Ovary (tissue), 7 donors: ENCODE measurements at regions not wholly inside any gene's neighbourhood (a gene's known extent, or its start where the extent isn't known, plus 50 kb on each side); places are given as distances from the start of the nearest gene placed in this dataset.

ENCODE experiments used
- DNase-seq, 5 donors: peaks; one replicate each; pipeline ENCODE4 v3.0.0-alpha.2; 2019 to 2020
- H3K27ac ChIP-seq, 2 donors: fragments of 200-600 bp; one replicate each; pipeline versions ENCODE4 v1.5.1 to v1.8.0; 2019 to 2022
- H3K27me3 ChIP-seq: fragments of 200-600 bp; one replicate; pipeline ENCODE4 v1.8.0; 2022
- H3K36me3 ChIP-seq: fragments of 200-600 bp; sonication (generic); one replicate; pipeline ENCODE4 v1.5.1; 2019
- H3K4me1 ChIP-seq: one replicate; pipeline ENCODE4 v1.8.1; 2013; ENCODE audit warnings: mild to moderate bottlenecking, moderate library complexity; ENCODE audit not compliant: insufficient read depth
- H3K4me3 ChIP-seq: fragments of 200-600 bp; sonication (generic); one replicate; pipeline ENCODE4 v1.5.1; 2017
- H3K9me3 ChIP-seq, 2 donors: fragments of 200-600 bp in 1 of 2; sonication (generic) in 1 of 2; one replicate each; pipeline versions ENCODE4 v1.5.1 to v1.8.1; 2013 to 2019; ENCODE audit warnings: mild to moderate bottlenecking in 1 of 2, moderate library complexity in 1 of 2
- EP300 ChIP-seq: sonication (generic); formaldehyde crosslinking; IDR thresholded peaks from one replicate; pipeline ENCODE4 v1.6.1; 2017; ENCODE audit warnings: antibody characterized with exemption
- POLR2A ChIP-seq: fragments of 450-650 bp; IDR thresholded peaks from one replicate; pipeline ENCODE4 v1.6.1; 2017; ENCODE audit warnings: antibody characterized with exemption, mild to moderate bottlenecking, moderate library complexity
- WGBS, 3 donors: extraction: QIAGEN DNeasy Blood & Tissue Kit in 1 of 3; methylation state at CpG; one replicate each; pipeline versions ENCODE4 v1.1.5 to v1.1.7; 2013 to 2017; 5-methylcytosine and 5-hydroxymethylcytosine counted together
- intact Hi-C, 4 donors: fragments of 100-400 bp; cut with DNase I; formaldehyde crosslinking; loops; one replicate each; pipeline versions ENCODE4 v1.11.0 to v1.15.1; 2022 to 2023
- TF ChIP-seq, protein P1 (sequence below), 3 donors: fragments of 450-650 bp in 2 of 3; fragments of 200-600 bp in 1 of 3; IDR thresholded peaks; one replicate each; pipeline versions ENCODE4 v1.5.1 to v1.8.0; 2016 to 2022; ENCODE audit warnings: antibody characterized with exemption in 3 of 3, mild to moderate bottlenecking in 1 of 3
- donor health status: DM: no; HTN: no; CAD: no; lungs with moderate emphysema.
- donor health status: DM: no; HTN: no; CAD: no.
- donor health status: Bipolar disorder and iron deficiency.
- donor health status: DM: no; HTN: no; CAD: no.
- donor health status: DM: yes; HTN: yes; CAD: no.

DNA sequence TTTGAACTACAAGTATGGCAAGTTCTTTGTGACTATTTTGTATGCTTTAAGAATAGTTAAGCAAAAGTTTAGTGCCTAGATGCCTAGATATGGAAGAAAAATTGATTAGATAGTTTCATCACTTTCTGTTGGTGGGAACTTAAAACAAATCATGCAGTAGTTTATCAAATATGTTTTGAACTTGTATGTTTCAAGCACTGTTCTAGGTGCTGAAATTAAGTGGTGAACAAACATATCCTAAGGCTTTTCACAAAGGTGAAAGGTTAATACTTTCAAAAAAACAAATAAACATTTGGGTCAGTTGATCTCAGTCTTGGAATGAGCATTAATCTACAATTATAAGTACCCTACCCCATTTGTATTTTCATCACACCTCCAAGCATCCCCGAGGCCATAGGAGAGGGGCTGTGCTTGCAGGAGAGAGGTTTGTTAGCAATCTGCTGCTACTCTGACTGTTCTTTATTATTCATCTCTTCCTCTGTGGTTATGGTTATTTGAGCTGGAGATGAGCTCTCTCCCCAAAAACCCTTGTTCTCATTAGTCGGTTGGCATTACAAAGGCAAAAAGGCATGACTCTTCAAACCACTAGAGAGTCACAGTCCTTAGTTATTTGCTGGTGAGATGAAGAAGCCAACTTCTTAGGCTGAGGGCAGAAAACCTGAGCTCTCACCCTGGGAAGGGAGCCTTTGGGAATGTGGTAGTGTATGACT is 103.9 kb upstream of the FHL2 start:
- TF ChIP-seq POLR2A, result no peak
- TF ChIP-seq EP300, result no peak
- TF ChIP-seq, protein P1, sequence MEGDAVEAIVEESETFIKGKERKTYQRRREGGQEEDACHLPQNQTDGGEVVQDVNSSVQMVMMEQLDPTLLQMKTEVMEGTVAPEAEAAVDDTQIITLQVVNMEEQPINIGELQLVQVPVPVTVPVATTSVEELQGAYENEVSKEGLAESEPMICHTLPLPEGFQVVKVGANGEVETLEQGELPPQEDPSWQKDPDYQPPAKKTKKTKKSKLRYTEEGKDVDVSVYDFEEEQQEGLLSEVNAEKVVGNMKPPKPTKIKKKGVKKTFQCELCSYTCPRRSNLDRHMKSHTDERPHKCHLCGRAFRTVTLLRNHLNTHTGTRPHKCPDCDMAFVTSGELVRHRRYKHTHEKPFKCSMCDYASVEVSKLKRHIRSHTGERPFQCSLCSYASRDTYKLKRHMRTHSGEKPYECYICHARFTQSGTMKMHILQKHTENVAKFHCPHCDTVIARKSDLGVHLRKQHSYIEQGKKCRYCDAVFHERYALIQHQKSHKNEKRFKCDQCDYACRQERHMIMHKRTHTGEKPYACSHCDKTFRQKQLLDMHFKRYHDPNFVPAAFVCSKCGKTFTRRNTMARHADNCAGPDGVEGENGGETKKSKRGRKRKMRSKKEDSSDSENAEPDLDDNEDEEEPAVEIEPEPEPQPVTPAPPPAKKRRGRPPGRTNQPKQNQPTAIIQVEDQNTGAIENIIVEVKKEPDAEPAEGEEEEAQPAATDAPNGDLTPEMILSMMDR (IDR thresholded peaks at IDR 0.05), result no peak
- H3K4me3 ChIP-seq, result no peak overlapping the region
- H3K27ac ChIP-seq, result no peak overlapping the region
- no peaks in the 10 kb centered on the region for H3K27me3 ChIP-seq
- H3K9me3 ChIP-seq, result no peaks in the 10 kb centered on the region
- peaks cover 6% of the 10 kb centered on the region for H3K4me1 ChIP-seq
- DNase-seq, result no peak
- 85 to 91% (median 86%) methylated on average over 2 of the region's 2 CpGs for WGBS, 3 donors
- H3K36me3 ChIP-seq, result no peaks in the 10 kb centered on the region
- intact Hi-C loops, result no loop called here

DNA sequence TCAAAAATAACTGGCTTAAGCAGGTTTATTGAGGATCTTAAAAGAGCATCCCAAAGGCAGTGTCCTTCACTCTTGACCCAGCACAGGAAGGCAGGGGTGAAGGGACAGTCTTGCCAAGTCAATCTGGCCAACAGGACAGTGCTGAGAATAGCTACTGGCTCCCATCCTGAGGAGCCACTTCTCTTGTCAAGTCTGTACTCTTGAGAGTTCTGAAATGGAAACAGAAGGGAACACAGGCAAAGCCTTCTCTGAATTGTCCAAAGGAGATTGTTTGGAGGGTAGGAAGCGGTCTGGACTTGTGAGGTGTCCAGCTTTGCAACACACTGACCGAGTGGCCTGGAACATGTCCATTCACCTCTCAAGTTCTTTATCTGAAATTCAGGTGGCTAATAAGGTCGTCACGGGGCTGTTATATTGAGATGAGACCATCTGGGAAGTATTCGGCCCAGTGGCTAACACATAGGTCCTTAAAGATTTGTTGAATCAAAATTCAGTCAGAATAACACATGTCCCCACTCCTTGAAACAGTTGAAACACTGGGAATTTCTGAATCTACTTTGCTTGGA is 99.5 kb upstream of the FHL2 start:
- H3K4me1 ChIP-seq, result peaks cover 20% of the 10 kb centered on the region
- no peak overlapping the region for H3K4me3 ChIP-seq
- no peaks in the 10 kb centered on the region for H3K36me3 ChIP-seq
- H3K27ac ChIP-seq, result peak overlapping the region in 1 of 2 donors; percentile 59
- TF ChIP-seq, protein P1 (IDR thresholded peaks at IDR 0.05), result no peak
- TF ChIP-seq EP300 (no peak), POLR2A (no peak)
- H3K9me3 ChIP-seq, result no peaks in the 10 kb centered on the region
- intact Hi-C loops, result loop anchor here in 2 of 4 donors (5.0 to 10.0 kb wide), 3 partner anchors 36 to 121 kb away; partner anchors contain the start of gene FHL2 (in 1 of the 2)
- peak in 1 of 5 donors; percentile 31 for DNase-seq
- no peaks in the 10 kb centered on the region for H3K27me3 ChIP-seq
- 85 to 89% (median 89%) methylated on average over 5 of the region's 5 CpGs for WGBS, 3 donors

DNA sequence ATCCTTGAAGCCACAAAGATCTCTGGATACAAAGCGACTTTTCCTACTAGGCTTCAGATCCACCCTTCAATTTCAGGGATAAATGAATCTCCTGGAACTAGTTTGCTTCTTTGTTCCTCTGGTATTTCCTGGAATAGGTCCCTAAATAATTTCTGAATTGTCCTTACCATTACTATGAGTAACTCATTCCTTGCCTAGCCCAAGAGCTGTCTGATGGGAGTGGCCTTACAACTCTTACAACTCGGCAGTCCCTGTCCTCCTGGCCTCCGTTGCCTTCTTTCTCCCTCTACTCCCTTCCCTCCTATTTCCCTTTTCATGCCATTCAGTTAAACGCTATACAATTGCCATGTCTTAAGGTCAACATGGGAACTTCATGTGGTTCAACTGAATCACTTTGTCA is 98.2 kb upstream of the FHL2 start:
- Histone ChIP-seq H3K36me3 (no peaks in the 10 kb centered on the region), H3K4me3 (no peak overlapping the region), H3K9me3 (no peaks in the 10 kb centered on the region), H3K4me1 (peaks cover 20% of the 10 kb centered on the region), H3K27ac (peak overlapping the region in 1 of 2 donors; percentile 81), H3K27me3 (no peaks in the 10 kb centered on the region)
- intact Hi-C loops, result loop anchor here in 2 of 4 donors (5.0 to 10.0 kb wide), 3 partner anchors 35 to 120 kb away; partner anchors contain the start of gene FHL2 (in 1 of the 2)
- no peak for DNase-seq
- WGBS, 3 donors, result 85 to 91% (median 91%) methylated on average over 4 of the region's 4 CpGs
- TF ChIP-seq EP300 (no peak), POLR2A (no peak)
- TF ChIP-seq, protein P1 (IDR thresholded peaks at IDR 0.05), result no peak

DNA sequence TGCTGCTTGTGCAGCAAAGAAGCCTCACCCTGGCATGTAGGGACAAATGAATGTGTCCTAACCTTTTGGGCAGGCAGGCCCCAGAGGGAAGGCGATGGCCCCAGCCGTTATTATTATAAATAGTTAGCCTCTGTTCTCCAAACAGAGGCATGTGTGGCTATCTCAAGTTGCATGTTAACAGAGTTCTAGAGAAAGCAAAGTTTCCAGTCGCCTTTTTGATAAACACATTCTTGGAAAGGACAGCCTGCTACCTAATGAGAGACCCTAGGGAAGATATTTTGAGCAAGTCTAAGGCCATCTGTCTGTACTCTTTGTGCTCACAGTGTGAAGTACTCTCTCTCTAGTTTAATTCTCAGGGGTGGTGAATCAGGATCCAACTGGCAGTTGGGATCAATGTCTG is 97.4 kb upstream of the FHL2 start:
- no peaks in the 10 kb centered on the region for H3K36me3 ChIP-seq
- H3K9me3 ChIP-seq, result no peaks in the 10 kb centered on the region
- TF ChIP-seq, protein P1 (IDR thresholded peaks at IDR 0.05), result no peak
- no peak for TF ChIP-seq POLR2A
- TF ChIP-seq EP300, result no peak
- intact Hi-C loops, result loop anchor here in 2 of 4 donors (5.0 to 10.0 kb wide), 3 partner anchors 34 to 119 kb away; partner anchors contain the start of gene FHL2 (in 1 of the 2)
- no peaks in the 10 kb centered on the region for H3K27me3 ChIP-seq
- peak in 3 of 5 donors; percentile 52 to 78 (median 52) for DNase-seq
- 7 to 18% (median 8%) methylated on average over 3 of the region's 3 CpGs for WGBS, 3 donors
- peak overlapping the region; percentile 27 to 81 for H3K27ac ChIP-seq
- peaks cover 20% of the 10 kb centered on the region for H3K4me1 ChIP-seq
- H3K4me3 ChIP-seq, result no peak overlapping the region
